GM23248 (cell line): ENCODE measurements at regions not wholly inside any gene's neighbourhood (a gene's known extent, or its start where the extent isn't known, plus 50 kb on each side); places are given as distances from the start of the nearest gene placed in this dataset.

Source experiments
- DNase-seq: peaks from one replicate; pipeline ENCODE4 v3.0.0-alpha.2; 2015
- H2AFZ ChIP-seq: fragments of 200-600 bp; sonication (generic); 2 replicates; pipeline ENCODE4 v1.6.1; 2016; ENCODE audit warnings: antibody characterized with exemption
- H3F3A ChIP-seq: fragments of 200-600 bp; sonication (generic); 2 replicates; pipeline ENCODE4 v1.6.1; 2016; ENCODE audit warnings: mild to moderate bottlenecking, antibody characterized with exemption, mixed run types; ENCODE audit not compliant: insufficient read depth
- H3K27ac ChIP-seq: fragments of 200-600 bp; sonication (generic); 2 replicates; pipeline ENCODE4 v1.5.1; 2016; ENCODE audit warnings: mild to moderate bottlenecking
- H3K27me3 ChIP-seq: fragments of 200-600 bp; sonication (generic); replicated peaks from 2 replicates; pipeline ENCODE4 v1.6.1; 2016; ENCODE audit warnings: mild to moderate bottlenecking; ENCODE audit not compliant: insufficient read depth
- H3K36me3 ChIP-seq: fragments of 200-600 bp; sonication (generic); 2 replicates; pipeline ENCODE4 v1.6.1; 2016; ENCODE audit warnings: low read depth, mild to moderate bottlenecking
- H3K4me1 ChIP-seq: fragments of 200-600 bp; sonication (generic); 2 replicates; pipeline ENCODE4 v1.6.1; 2016; ENCODE audit warnings: mild to moderate bottlenecking; ENCODE audit not compliant: insufficient read depth
- H3K4me2 ChIP-seq: fragments of 200-600 bp; sonication (generic); one replicate; pipeline ENCODE4 v1.6.1; 2016; ENCODE audit warnings: mild to moderate bottlenecking; ENCODE audit not compliant: unreplicated experiment
- H3K4me3 ChIP-seq: fragments of 200-600 bp; sonication (generic); 2 replicates; pipeline ENCODE4 v1.5.1; 2016; ENCODE audit warnings: mild to moderate bottlenecking
- H3K79me2 ChIP-seq: fragments of 200-600 bp; sonication (generic); 2 replicates; pipeline ENCODE4 v1.6.1; 2016; ENCODE audit warnings: mild to moderate bottlenecking; ENCODE audit not compliant: insufficient read depth
- H3K9ac ChIP-seq: fragments of 200-600 bp; sonication (generic); 2 replicates; pipeline ENCODE4 v1.6.1; 2016; ENCODE audit warnings: mild to moderate bottlenecking
- H3K9me2 ChIP-seq: fragments of 200-600 bp; sonication (generic); 2 replicates; pipeline ENCODE4 v1.6.1; 2016; ENCODE audit warnings: mixed run types, mild to moderate bottlenecking, moderate library complexity; ENCODE audit not compliant: insufficient read depth
- H3K9me3 ChIP-seq: fragments of 200-600 bp; sonication (generic); one replicate; pipeline ENCODE4 v1.6.1; 2017; ENCODE audit warnings: low read depth
- H4K20me1 ChIP-seq: fragments of 200-600 bp; sonication (generic); 2 replicates; pipeline ENCODE4 v1.6.0; 2016; ENCODE audit not compliant: insufficient read depth
- EZH2 ChIP-seq: fragments of 200-600 bp; sonication (generic); IDR thresholded peaks from 2 replicates; pipeline ENCODE4 v1.6.1; 2018; ENCODE audit warnings: antibody characterized with exemption, mild to moderate bottlenecking; ENCODE audit not compliant: insufficient read depth, poor library complexity, severe bottlenecking
- EZH2phosphoT487 ChIP-seq: fragments of 200-600 bp; sonication (generic); IDR thresholded peaks from 2 replicates; pipeline ENCODE4 v1.6.1; 2018; ENCODE audit warnings: antibody characterized with exemption, moderate library complexity, mild to moderate bottlenecking, low read depth; ENCODE audit not compliant: insufficient read depth
- WGBS, 2 experiments: methylation state at CpG; one replicate each; pipeline ENCODE4 v1.1.6; 2015 to 2017; ENCODE audit warnings: low lambda C conversion rate in 2 of 2, low coverage in 1 of 2; ENCODE audit errors: missing lambda C conversion rate in 2 of 2; 5-methylcytosine and 5-hydroxymethylcytosine counted together
- in situ Hi-C: fragments of 300-500 bp; cut with MboI; formaldehyde crosslinking; loops from 2 replicates; pipeline ENCODE4 v1.15.0; 2020

- DNase-seq, result no peak
- TF ChIP-seq EZH2, result no peak
- TF ChIP-seq EZH2phosphoT487, result no peak
- no peak overlapping the region for H3K9ac ChIP-seq
Measured at GRCh38 chr6:93104195-93104817, 315.1 kb downstream of the EPHA7 start.

GRCh38 chr6:93088621-93089501, 330.5 kb downstream of the EPHA7 start:
- Histone ChIP-seq H3K4me2 (no peak overlapping the region), H3K27me3 (no peaks in the 10 kb centered on the region), H3K36me3 (no peaks in the 10 kb centered on the region), H3K9ac (no peak overlapping the region), H3K4me3 (no peak overlapping the region), H4K20me1 (no peaks in the 10 kb centered on the region), H3K9me3 (no peaks in the 10 kb centered on the region), H2AFZ (no peak overlapping the region), H3K9me2 (0 out of 2 replicates have a peak, but pooled peaks cover 3% of the 10 kb centered on the region), H3K79me2 (no peaks in the 10 kb centered on the region), H3F3A (no peaks in the 10 kb centered on the region), H3K4me1 (no peaks in the 10 kb centered on the region), H3K27ac (no peak overlapping the region)
- TF ChIP-seq EZH2, result no peak
- no peak for TF ChIP-seq EZH2phosphoT487
- DNase-seq, result no peak
- in situ Hi-C loops, result no loop called here
- WGBS, 2 experiments, result 1 to 2% methylated on average over 14 of the region's 14 CpGs

More at GRCh38 chr6:93104195-93104817, 315.1 kb downstream of the EPHA7 start:
- H2AFZ ChIP-seq, result no peak overlapping the region
- no peak overlapping the region for H3K4me3 ChIP-seq
- H3K9me2 ChIP-seq, result no peaks in the 10 kb centered on the region
- H3K4me2 ChIP-seq, result no peak overlapping the region
- no peaks in the 10 kb centered on the region for H3K79me2 ChIP-seq
- no peaks in the 10 kb centered on the region for H3K4me1 ChIP-seq
- H3F3A ChIP-seq, result no peaks in the 10 kb centered on the region
- no peaks in the 10 kb centered on the region for H3K36me3 ChIP-seq
- 3 to 17% methylated on average over 1 of the region's 1 CpG for WGBS, 2 experiments
- H3K27ac ChIP-seq, result no peak overlapping the region
- no peaks in the 10 kb centered on the region for H3K27me3 ChIP-seq
- no peaks in the 10 kb centered on the region for H4K20me1 ChIP-seq
- in situ Hi-C loops, result no loop called here
- no peaks in the 10 kb centered on the region for H3K9me3 ChIP-seq

- no peak overlapping the region for H3K4me2 ChIP-seq
- H3F3A ChIP-seq, result no peaks in the 10 kb centered on the region
- H3K9ac ChIP-seq, result no peak overlapping the region
- no peak overlapping the region for H2AFZ ChIP-seq
- no peaks in the 10 kb centered on the region for H3K36me3 ChIP-seq
- H3K9me2 ChIP-seq, result 0 out of 2 replicates have a peak, but pooled peaks cover 3% of the 10 kb centered on the region
- no peak overlapping the region for H3K4me3 ChIP-seq
- no peak overlapping the region for H3K27ac ChIP-seq
- H3K79me2 ChIP-seq, result no peaks in the 10 kb centered on the region
- DNase-seq, result no peak
- WGBS, 2 experiments, result 3 to 8% methylated on average over 2 of the region's 2 CpGs
- no peaks in the 10 kb centered on the region for H3K27me3 ChIP-seq
- H3K9me3 ChIP-seq, result no peaks in the 10 kb centered on the region
- H3K4me1 ChIP-seq, result no peaks in the 10 kb centered on the region
- TF ChIP-seq EZH2phosphoT487 (no peak), EZH2 (no peak)
- in situ Hi-C loops, result no loop called here
- H4K20me1 ChIP-seq, result no peaks in the 10 kb centered on the region
Measured at GRCh38 chr6:93087606-93088005, 331.8 kb downstream of the EPHA7 start.

- DNase-seq, result no peak
- Histone ChIP-seq H3K79me2 (no peaks in the 10 kb centered on the region), H3K36me3 (no peaks in the 10 kb centered on the region), H3K4me2 (no peak overlapping the region), H3K4me1 (no peaks in the 10 kb centered on the region), H3K9me3 (no peaks in the 10 kb centered on the region), H3F3A (no peaks in the 10 kb centered on the region), H4K20me1 (no peaks in the 10 kb centered on the region), H3K9ac (no peak overlapping the region), H2AFZ (no peak overlapping the region), H3K27me3 (no peaks in the 10 kb centered on the region), H3K27ac (no peak overlapping the region), H3K4me3 (no peak overlapping the region), H3K9me2 (0 out of 2 replicates have a peak, but pooled peaks cover 3% of the 10 kb centered on the region)
- TF ChIP-seq EZH2phosphoT487 (no peak), EZH2 (no peak)
- in situ Hi-C loops, result no loop called here
Measured at GRCh38 chr6:93086351-93086750, 333.0 kb downstream of the EPHA7 start.
